HEK293 (cell line): ENCODE measurements at regions not wholly inside any gene's neighbourhood (a gene's known extent, or its start where the extent isn't known, plus 50 kb on each side); places are given as distances from the start of the nearest gene placed in this dataset.

Experiments
- CTCF ChIA-PET: fragments of 350-600 bp; formaldehyde crosslinking; extraction: SDS; loops from one replicate; lab custom pipeline; 2021; ENCODE audit warnings: antibody characterized with exemption; lab: Yijun Ruan, JAX
- POLR2A ChIA-PET: fragments of 300-600 bp; formaldehyde crosslinking; extraction: SDS; loops from one replicate; lab custom pipeline; 2020; ENCODE audit warnings: antibody characterized with exemption, inconsistent platforms; lab: Yijun Ruan, JAX
- H3K27ac ChIP-seq: fragments of 200-500 bp; sonication (Bioruptor generic); 2 replicates; pipeline ENCODE4 v1.5.1; 2014; ENCODE audit warnings: low read depth, low read length, control low read depth, inconsistent platforms; ENCODE audit errors: extremely low read depth
- H3K36me3 ChIP-seq, 2 experiments: fragments of 200-500 bp in 1 of 2; sonication (Bioruptor generic) in 1 of 2; 1 replicate in 1 of 2; 2 replicates in 1 of 2; pipeline ENCODE4 v1.5.1; 2014 to 2017; ENCODE audit warnings: inconsistent platforms in 2 of 2, low read length in 2 of 2; ENCODE audit not compliant: control insufficient read depth in 2 of 2, insufficient read depth in 1 of 2
- H3K4me1 ChIP-seq: fragments of 200-500 bp; sonication (Bioruptor generic); 2 replicates; pipeline ENCODE4 v1.5.1; 2014; ENCODE audit warnings: mild to moderate bottlenecking, low read length, inconsistent platforms; ENCODE audit not compliant: control insufficient read depth, insufficient read depth
- H3K4me3 ChIP-seq: 2 replicates; pipeline ENCODE4 v1.5.1; 2011; ENCODE audit warnings: low read depth, mild to moderate bottlenecking, control low read depth, low read length, moderate library complexity
- H3K9me3 ChIP-seq: fragments of 200-500 bp; sonication (Bioruptor generic); 2 replicates; pipeline ENCODE4 v1.5.1; 2014; ENCODE audit warnings: low read depth, low read length, inconsistent platforms; ENCODE audit not compliant: control insufficient read depth, insufficient read depth
- MZF1 ChIP-seq: fragments of 450-650 bp; formaldehyde crosslinking; IDR thresholded peaks from 2 replicates; pipeline ENCODE4 v1.5.1; 2017; ENCODE audit warnings: missing biosample characterization, missing genetic modification characterization, borderline replicate concordance
- OSR2 ChIP-seq: fragments of 450-650 bp; formaldehyde crosslinking; IDR thresholded peaks from 2 replicates; pipeline ENCODE4 v1.5.1; 2016; ENCODE audit warnings: missing biosample characterization, missing genetic modification characterization
- OVOL3 ChIP-seq: fragments of 450-650 bp; formaldehyde crosslinking; IDR thresholded peaks from 2 replicates; pipeline ENCODE4 v1.5.1; 2016; ENCODE audit warnings: missing biosample characterization, missing genetic modification characterization
- REST ChIP-seq: fragments of 450-650 bp; formaldehyde crosslinking; IDR thresholded peaks from 2 replicates; pipeline ENCODE4 v1.5.1; 2016; ENCODE audit warnings: missing biosample characterization, missing genetic modification characterization
- SP7 ChIP-seq: fragments of 450-650 bp; formaldehyde crosslinking; IDR thresholded peaks from 2 replicates; pipeline ENCODE4 v1.5.1; 2016; ENCODE audit warnings: missing biosample characterization, missing genetic modification characterization
- ZFP3 ChIP-seq: fragments of 450-650 bp; formaldehyde crosslinking; IDR thresholded peaks from 2 replicates; pipeline ENCODE4 v1.5.1; 2016; ENCODE audit warnings: low read depth, missing biosample characterization, missing genetic modification characterization
- ZNF146 ChIP-seq: fragments of 450-650 bp; formaldehyde crosslinking; IDR thresholded peaks from 2 replicates; pipeline ENCODE4 v1.5.1; 2016; ENCODE audit warnings: missing biosample characterization, missing genetic modification characterization
- ZNF211 ChIP-seq: fragments of 450-650 bp; formaldehyde crosslinking; IDR thresholded peaks from 2 replicates; pipeline ENCODE4 v1.5.1; 2016; ENCODE audit warnings: low read depth, missing biosample characterization, missing genetic modification characterization
- ZNF223 ChIP-seq: fragments of 450-650 bp; formaldehyde crosslinking; IDR thresholded peaks from 2 replicates; pipeline ENCODE4 v1.5.1; 2016; ENCODE audit warnings: missing biosample characterization, missing genetic modification characterization
- ZNF248 ChIP-seq: fragments of 450-650 bp; formaldehyde crosslinking; IDR thresholded peaks from 2 replicates; pipeline ENCODE4 v1.5.1; 2017; ENCODE audit warnings: missing biosample characterization, missing genetic modification characterization
- ZNF280D ChIP-seq: fragments of 450-650 bp; formaldehyde crosslinking; IDR thresholded peaks from 2 replicates; pipeline ENCODE4 v1.5.1; 2016; ENCODE audit warnings: missing biosample characterization, missing genetic modification characterization
- ZNF37A ChIP-seq: fragments of 450-650 bp; IDR thresholded peaks from 2 replicates; pipeline ENCODE4 v1.5.1; 2018; ENCODE audit warnings: missing biosample characterization, missing genetic modification characterization
- ZNF391 ChIP-seq: fragments of 450-650 bp; formaldehyde crosslinking; IDR thresholded peaks from 2 replicates; pipeline ENCODE4 v1.5.1; 2016; ENCODE audit warnings: low read depth, missing biosample characterization, missing genetic modification characterization, borderline replicate concordance
- ZNF521 ChIP-seq: fragments of 450-650 bp; formaldehyde crosslinking; IDR thresholded peaks from 2 replicates; pipeline ENCODE4 v1.5.1; 2017; ENCODE audit warnings: missing biosample characterization, mild to moderate bottlenecking, missing genetic modification characterization
- ZNF692 ChIP-seq: fragments of 450-650 bp; formaldehyde crosslinking; IDR thresholded peaks from 2 replicates; pipeline ENCODE4 v1.5.1; 2016; ENCODE audit warnings: missing biosample characterization, missing genetic modification characterization
- ZSCAN16 ChIP-seq: fragments of 450-650 bp; formaldehyde crosslinking; IDR thresholded peaks from 2 replicates; pipeline ENCODE4 v1.5.1; 2016; ENCODE audit warnings: missing biosample characterization, missing genetic modification characterization
- TF ChIP-seq, protein P1 (sequence below): fragments of 450-650 bp; formaldehyde crosslinking; IDR thresholded peaks from 2 replicates; pipeline ENCODE4 v1.5.1; 2016; ENCODE audit warnings: missing biosample characterization, missing genetic modification characterization
- TF ChIP-seq, protein P2 (sequence below): fragments of 450-650 bp; formaldehyde crosslinking; IDR thresholded peaks from 2 replicates; pipeline ENCODE4 v1.5.1; 2016; ENCODE audit warnings: missing biosample characterization, missing genetic modification characterization
- TF ChIP-seq, protein P3 (sequence below): fragments of 450-650 bp; IDR thresholded peaks from 2 replicates; pipeline ENCODE4 v1.5.1; 2018; ENCODE audit warnings: missing biosample characterization, mild to moderate bottlenecking, missing genetic modification characterization
- TF ChIP-seq, protein P4 (sequence below): fragments of 450-650 bp; formaldehyde crosslinking; IDR thresholded peaks from 2 replicates; pipeline ENCODE4 v1.5.1; 2016; ENCODE audit warnings: missing biosample characterization, missing genetic modification characterization, borderline replicate concordance
- TF ChIP-seq, protein P5 (sequence below): fragments of 450-650 bp; formaldehyde crosslinking; IDR thresholded peaks from 2 replicates; pipeline ENCODE4 v1.5.1; 2016; ENCODE audit warnings: missing biosample characterization, missing genetic modification characterization

DNA sequence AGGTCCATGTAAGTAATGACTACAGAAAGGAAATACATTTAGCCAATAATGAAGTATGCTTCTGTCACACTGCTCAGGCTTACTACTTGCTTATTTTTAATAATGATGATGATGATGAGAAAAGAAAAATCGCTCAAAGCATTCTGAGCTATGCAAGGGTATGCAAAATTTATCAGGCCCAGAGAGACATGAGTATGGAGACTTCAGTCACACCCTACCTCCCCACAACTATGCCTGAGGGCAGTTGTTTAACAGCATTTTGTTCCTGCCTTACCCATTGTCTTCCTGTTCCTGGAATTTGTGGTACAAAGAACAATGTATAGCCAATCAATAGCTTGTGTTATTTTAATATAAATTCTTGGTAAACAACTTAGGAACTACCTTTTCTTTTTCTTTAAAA, 232.6 kb upstream of the ZBED5 start:
- H3K36me3 ChIP-seq: no peaks in the 10 kb centered on the region
- H3K4me3 ChIP-seq: no peak overlapping the region
- ChIA-PET POLR2A (no interaction called here), CTCF (interaction anchor here (0.6 to 1.0 kb wide), 4 partner anchors 15 to 418 kb away, joined by 3 to 4 read pairs (median 4); no protein-coding TSS in a partner anchor)
- H3K4me1 ChIP-seq: no peaks in the 10 kb centered on the region
- no peaks in the 10 kb centered on the region for H3K9me3 ChIP-seq
- H3K27ac ChIP-seq: no peak overlapping the region
- no peak for TF ChIP-seq ZNF37A (tag by site-specific recombination)
- TF ChIP-seq MZF1 (tag by site-specific recombination): no peak
- TF ChIP-seq OSR2: no peak
- TF ChIP-seq, protein P1, sequence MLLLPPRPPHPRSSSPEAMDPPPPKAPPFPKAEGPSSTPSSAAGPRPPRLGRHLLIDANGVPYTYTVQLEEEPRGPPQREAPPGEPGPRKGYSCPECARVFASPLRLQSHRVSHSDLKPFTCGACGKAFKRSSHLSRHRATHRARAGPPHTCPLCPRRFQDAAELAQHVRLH: no peak
- TF ChIP-seq OVOL3 (tag by site-specific recombination): no peak
- no peak for TF ChIP-seq ZNF146
- no peak for TF ChIP-seq ZFP3 (tag by site-specific recombination)
- TF ChIP-seq ZNF521: no peak
- no peak for TF ChIP-seq ZSCAN16

DNA sequence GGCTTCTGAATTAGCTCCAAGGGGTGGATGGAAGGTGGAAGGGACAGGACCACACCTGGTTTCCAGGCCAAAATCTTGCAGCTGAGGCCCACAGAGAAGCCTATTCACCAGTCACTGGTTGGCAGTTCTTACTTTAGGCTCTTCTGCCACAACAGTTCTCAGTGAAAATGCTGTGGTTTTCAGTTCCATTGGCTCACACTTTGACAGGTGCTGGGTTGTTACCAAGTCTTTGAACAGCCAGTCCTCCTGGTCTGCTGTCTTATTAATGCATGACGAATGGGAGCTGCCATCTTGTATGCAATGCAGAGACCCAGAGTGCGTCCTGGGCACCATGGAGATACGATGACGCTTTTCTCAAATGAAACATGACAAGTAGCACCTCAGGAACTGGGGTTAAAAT, 232.0 kb upstream of the ZBED5 start:
- POLR2A ChIA-PET: no interaction called here
- Histone ChIP-seq H3K4me1 (no peaks in the 10 kb centered on the region), H3K27ac (no peak overlapping the region)
- TF ChIP-seq ZNF692 (tag by site-specific recombination) (no peak), ZNF391 (tag by site-specific recombination) (no peak), REST (no peak), ZNF211 (tag by site-specific recombination) (no peak), ZNF280D (tag by site-specific recombination) (no peak), ZNF223 (tag by site-specific recombination) (no peak), ZNF248 (tag by site-specific recombination) (no peak), SP7 (tag by site-specific recombination) (no peak)
- TF ChIP-seq, protein P2, sequence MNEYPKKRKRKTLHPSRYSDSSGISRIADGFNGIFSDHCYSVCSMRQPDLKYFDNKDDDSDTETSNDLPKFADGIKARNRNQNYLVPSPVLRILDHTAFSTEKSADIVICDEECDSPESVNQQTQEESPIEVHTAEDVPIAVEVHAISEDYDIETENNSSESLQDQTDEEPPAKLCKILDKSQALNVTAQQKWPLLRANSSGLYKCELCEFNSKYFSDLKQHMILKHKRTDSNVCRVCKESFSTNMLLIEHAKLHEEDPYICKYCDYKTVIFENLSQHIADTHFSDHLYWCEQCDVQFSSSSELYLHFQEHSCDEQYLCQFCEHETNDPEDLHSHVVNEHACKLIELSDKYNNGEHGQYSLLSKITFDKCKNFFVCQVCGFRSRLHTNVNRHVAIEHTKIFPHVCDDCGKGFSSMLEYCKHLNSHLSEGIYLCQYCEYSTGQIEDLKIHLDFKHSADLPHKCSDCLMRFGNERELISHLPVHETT (tag by site-specific recombination): no peak
- TF ChIP-seq, protein P3, sequence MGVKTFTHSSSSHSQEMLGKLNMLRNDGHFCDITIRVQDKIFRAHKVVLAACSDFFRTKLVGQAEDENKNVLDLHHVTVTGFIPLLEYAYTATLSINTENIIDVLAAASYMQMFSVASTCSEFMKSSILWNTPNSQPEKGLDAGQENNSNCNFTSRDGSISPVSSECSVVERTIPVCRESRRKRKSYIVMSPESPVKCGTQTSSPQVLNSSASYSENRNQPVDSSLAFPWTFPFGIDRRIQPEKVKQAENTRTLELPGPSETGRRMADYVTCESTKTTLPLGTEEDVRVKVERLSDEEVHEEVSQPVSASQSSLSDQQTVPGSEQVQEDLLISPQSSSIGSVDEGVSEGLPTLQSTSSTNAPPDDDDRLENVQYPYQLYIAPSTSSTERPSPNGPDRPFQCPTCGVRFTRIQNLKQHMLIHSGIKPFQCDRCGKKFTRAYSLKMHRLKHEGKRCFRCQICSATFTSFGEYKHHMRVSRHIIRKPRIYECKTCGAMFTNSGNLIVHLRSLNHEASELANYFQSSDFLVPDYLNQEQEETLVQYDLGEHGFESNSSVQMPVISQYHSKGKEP (tag by site-specific recombination): no peak
- TF ChIP-seq, protein P4, sequence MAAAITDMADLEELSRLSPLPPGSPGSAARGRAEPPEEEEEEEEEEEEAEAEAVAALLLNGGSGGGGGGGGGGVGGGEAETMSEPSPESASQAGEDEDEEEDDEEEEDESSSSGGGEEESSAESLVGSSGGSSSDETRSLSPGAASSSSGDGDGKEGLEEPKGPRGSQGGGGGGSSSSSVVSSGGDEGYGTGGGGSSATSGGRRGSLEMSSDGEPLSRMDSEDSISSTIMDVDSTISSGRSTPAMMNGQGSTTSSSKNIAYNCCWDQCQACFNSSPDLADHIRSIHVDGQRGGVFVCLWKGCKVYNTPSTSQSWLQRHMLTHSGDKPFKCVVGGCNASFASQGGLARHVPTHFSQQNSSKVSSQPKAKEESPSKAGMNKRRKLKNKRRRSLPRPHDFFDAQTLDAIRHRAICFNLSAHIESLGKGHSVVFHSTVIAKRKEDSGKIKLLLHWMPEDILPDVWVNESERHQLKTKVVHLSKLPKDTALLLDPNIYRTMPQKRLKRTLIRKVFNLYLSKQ (tag by site-specific recombination): no peak
- TF ChIP-seq, protein P5, sequence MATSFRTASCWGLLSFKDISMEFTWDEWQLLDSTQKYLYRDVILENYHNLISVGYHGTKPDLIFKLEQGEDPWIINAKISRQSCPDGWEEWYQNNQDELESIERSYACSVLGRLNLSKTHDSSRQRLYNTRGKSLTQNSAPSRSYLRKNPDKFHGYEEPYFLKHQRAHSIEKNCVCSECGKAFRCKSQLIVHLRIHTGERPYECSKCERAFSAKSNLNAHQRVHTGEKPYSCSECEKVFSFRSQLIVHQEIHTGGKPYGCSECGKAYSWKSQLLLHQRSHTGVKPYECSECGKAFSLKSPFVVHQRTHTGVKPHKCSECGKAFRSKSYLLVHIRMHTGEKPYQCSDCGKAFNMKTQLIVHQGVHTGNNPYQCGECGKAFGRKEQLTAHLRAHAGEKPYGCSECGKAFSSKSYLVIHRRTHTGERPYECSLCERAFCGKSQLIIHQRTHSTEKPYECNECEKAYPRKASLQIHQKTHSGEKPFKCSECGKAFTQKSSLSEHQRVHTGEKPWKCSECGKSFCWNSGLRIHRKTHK (tag by site-specific recombination): no peak
- TF ChIP-seq, all 188 proteins: peak for 0
- H3K9me3 ChIP-seq: no peaks in the 10 kb centered on the region
- CTCF ChIA-PET: interaction anchor here (0.8 kb wide), 1 partner anchor 15 kb away, joined by 3 read pairs; no protein-coding TSS in a partner anchor
- no peaks in the 10 kb centered on the region for H3K36me3 ChIP-seq
- no peak overlapping the region for H3K4me3 ChIP-seq
